ENCODE measurements at regions not wholly inside any gene's neighbourhood (a gene's known extent, or its start where the extent isn't known, plus 50 kb on each side); places are given as distances from the start of the nearest gene placed in this dataset.
"Not testable (repeated sequence)": the region's sequence is repeated elsewhere in the genome, so short reads cannot be mapped to it uniquely, and the experiment has no call there.

GRCh38 chr6:40823917-40824891 lies 214.8 kb downstream of the UNC5CL start:
- peak; percentile 60 for TF ChIP-seq CTCF (IDR thresholded peaks at IDR 0.05; ENCODE audit: low read depth, low read length, poor library complexity, severe bottlenecking)
- not testable (repeated sequence) for TF ChIP-seq EZH2phosphoT487 (IDR thresholded peaks at IDR 0.05; ENCODE audit: borderline replicate concordance, low read length)

Data from DOHH2 (cell line).